T-helper 2 cell treated with Interferon-gamma antibody and Interleukin-4, amounts not matched to agents 100 ng/mL and 5 ng/mL, for 36 hours (primary cell): ENCODE measurements at regions not wholly inside any gene's neighbourhood (a gene's known extent, or its start where the extent isn't known, plus 50 kb on each side); places are given as distances from the start of the nearest gene placed in this dataset.

Experiments
- intact Hi-C: fragments of 100-400 bp; cut with micrococcal nuclease; formaldehyde crosslinking; loops from one replicate; pipeline ENCODE4 v1.15.1; 2023

GRCh38 chr17:77376795-77377709 is 236.3 kb downstream of the SEC14L1 start:
- intact Hi-C loops: loop anchor here (1.0 kb wide), 1 partner anchor 12 kb away; no protein-coding TSS in a partner anchor

GRCh38 chr17:77377710-77378235 is 237.0 kb downstream of the SEC14L1 start:
- intact Hi-C loops: no loop called here

DNA sequence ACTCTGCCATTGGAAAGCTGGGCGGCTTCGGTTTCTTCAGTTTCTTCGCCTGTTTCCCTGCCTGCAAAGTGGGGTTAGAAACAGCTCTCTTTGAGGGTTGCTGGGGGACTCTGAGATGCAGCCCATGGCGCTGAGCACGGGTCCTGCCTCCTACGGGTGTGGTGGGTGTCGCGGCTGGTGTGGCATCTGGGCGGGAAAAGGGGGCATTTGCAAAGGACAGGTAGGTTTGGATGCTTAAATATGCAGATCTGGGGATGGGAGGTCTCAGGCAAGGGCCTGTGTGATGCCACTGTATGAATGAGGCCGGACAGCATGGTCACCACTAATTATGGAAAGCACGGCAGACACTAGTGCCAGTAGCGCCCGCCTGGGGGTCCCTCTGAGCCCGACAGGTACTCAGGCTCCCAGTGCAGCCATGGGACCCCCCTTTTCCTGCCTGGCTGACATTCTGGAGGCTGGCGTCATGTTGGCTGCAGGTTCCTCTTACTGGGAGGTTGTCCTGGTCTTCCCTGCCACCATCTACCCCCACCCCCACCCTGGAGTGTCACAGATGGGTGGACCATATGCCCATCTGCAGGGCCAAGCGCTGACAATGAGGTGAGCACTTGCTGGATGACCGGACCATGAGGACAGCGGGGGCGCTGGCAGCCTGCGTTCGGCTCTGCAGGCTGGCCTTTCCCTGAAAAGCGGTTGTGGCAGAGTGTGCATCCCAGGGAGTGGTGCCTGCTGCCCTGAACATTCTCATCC is 237.7 kb downstream of the SEC14L1 start:
- intact Hi-C loops: no loop called here

DNA sequence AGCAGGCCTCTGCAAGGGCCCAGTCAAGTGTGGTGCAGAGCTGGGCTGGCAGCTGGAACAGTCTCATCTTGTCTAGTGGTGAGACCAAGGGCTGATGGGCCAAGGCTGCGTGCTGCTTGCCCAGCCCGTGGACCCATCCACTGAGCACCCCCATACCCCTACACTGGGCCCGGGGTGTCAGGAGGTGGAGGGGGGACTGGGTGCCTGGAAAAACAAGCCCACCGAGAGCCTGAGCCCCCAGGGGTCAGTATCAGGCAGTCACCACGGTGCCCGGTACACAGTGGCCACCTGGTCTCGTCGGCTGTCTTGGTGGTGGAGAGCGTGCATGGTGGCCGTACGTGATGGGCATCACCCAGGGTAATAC is 238.3 kb downstream of the SEC14L1 start:
- intact Hi-C loops: no loop called here

DNA sequence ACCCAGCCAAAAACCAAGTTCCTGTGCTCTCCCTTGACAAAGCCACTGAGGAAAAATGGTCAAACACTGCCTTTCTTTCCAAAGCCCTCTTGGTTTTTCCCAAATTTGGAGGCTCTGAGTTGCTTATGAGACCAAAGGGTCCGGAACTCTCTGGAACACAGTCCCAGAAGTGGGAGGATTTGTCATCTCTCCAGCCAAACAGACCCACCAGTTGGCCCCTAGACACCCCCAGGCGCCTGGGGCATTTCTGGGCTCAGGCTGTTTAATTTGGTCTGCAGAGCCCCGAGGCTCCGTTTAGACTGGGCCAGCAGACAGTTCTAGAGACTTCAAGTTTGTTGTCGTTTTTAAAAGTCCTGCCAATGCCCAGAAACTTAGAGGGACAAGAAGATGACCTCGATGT is 239.1 kb downstream of the SEC14L1 start:
- intact Hi-C loops: no loop called here

- intact Hi-C loops: no loop called here
Measured at GRCh38 chr17:77380395-77381184, 239.8 kb downstream of the SEC14L1 start.

- intact Hi-C loops: no loop called here
Measured at GRCh38 chr17:77381185-77381700, 240.5 kb downstream of the SEC14L1 start.

GRCh38 chr17:77381731-77382130 is 241.0 kb downstream of the SEC14L1 start:
- intact Hi-C loops: no loop called here

DNA sequence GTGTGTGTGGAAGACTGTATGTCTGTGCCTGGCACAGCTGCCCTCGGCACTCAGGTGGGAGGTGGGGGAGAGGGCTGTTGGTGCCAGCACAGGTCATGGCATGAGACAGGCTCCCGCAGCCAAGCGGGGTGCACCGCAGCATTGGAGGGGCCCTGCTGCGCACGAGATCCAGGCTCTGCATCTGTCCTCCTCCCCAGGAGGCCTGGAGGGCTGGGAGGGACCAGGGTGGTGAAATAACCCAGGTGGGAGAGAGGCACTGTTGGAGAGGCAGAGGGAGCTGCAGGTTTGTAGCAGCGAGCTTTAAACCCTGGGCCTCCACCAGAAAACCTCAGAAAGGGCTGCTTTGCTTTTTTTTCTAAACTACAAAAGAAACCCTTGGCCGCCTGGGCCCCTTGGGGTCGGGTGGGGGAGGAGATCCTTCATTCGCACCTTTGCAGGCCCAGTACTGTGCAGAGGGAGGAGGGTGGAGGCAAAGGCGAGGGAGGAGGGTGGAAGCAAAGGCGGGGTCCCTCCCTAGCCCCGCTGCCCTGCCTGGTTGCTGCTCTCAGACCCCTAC is 241.7 kb downstream of the SEC14L1 start:
- intact Hi-C loops: no loop called here

DNA sequence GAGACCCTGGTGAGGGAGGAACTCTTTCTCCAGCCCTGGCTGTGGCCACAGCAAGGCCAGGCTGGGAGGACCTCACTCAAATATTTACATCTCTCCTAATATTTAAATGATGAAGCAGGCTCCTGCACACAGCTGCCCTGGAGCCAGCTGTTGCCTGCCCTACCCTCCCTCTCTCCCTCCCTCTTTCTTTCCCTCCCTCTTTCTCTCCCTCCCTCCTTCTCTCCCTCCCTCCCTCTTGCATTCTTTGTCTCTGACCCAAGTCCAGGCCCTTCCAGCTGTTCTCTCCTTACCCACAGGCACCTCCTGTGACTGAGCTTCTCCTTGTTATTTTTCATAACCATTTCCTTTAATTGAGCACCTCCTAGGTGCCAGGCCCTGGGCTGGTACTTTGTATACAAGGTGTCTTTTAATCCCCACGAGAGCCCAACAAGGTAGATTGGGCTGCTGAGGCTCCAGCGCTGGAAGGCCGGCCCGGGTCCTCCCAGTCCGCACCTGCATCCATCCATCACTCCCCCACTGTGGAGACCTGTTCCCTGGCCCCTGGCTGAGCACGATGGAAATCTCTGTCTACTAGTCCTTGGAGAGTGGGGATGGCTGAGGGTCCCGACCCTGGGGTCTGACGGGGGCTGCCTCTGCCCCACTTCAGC is 242.3 kb downstream of the SEC14L1 start:
- intact Hi-C loops: no loop called here

DNA sequence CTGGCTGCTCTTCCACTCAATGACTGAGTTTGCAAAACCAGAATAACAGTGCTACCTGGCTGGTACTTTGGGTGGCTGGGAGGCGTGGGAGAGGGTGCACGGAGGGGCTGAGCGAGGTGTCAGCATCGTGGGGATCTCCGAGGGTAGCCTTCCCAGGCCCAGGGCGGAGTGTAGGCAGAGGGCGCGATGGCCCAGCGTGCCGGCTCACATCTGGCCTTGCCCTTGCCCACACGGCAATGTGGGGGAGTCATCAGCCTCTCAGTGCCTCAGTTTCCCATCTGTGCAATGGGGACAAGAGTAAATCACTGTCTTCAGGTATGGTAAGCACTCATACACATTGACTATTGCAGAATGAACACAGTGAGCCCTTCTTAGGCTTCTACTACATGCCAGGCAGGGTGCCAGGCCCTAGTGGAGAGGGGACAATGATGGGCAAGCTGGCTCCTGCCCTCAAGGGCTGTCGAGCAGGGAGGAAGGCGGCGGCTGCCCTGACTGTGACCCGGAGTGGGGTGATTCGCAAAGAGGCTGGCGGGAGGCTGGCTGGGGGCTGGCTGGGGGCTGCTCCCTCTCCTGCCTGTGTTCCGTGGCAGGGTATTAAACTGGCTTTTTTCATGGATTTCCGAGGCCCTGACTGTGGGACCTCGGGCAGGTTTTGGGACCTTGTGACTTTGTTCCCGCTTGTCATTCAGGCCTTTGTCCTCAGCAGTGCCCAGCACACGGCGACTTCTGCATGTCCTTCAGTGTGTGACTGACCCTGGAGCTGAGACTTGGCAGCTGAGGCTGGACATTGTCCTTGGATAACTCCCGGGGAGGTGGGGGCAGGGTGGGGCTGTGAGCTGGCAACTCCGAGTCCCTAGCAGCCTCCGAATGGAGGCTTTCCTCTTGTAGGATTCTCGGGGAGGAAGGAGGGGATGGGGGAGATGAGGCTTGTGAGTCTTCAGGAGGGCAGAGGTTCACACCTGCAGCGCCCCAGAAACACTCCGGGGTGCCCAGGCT is 243.1 kb downstream of the SEC14L1 start:
- intact Hi-C loops: no loop called here

DNA sequence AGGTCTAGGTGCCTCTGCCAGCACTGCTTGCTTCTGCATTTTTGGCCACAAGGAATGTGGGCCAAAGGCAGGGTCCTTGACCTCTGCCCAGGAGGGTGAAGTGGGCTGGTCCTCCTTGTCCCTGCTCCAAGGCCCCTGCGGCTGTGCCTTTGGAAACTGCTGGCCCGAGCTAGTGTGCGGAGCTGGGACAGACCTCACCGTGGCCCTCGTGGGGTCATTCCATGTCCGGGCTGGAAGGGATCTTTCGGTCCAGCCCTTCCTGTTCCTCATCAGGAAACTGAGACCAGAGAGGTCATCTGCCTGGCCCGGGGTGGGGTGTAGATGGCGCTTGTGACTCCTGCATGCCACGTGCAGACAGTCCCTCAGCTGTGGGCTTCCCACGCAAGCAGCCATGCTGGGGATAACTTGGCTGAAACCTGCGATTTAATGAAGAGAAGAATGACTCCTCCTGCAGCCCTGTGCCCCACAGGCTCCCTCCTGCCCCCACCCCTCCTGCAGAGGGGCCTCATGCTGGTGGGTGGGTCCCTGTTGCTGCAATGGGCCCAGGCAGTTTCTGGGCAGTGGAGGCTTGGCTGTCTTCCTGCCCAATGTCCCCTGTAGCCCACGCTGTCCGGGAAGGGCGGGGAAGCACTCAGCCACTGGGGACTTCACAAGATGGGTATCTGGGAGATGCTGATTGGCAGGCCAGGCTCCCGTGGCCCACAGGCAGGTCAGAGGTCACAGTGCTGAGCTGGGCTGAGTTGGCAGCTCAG is 245.2 kb downstream of the SEC14L1 start:
- intact Hi-C loops: no loop called here

GRCh38 chr17:77386502-77387192 is 245.9 kb downstream of the SEC14L1 start:
- intact Hi-C loops: no loop called here

GRCh38 chr17:77387891-77388290 is 247.1 kb downstream of the SEC14L1 start:
- intact Hi-C loops: loop anchor here (2.0 kb wide), 1 partner anchor 17 kb away; no protein-coding TSS in a partner anchor

DNA sequence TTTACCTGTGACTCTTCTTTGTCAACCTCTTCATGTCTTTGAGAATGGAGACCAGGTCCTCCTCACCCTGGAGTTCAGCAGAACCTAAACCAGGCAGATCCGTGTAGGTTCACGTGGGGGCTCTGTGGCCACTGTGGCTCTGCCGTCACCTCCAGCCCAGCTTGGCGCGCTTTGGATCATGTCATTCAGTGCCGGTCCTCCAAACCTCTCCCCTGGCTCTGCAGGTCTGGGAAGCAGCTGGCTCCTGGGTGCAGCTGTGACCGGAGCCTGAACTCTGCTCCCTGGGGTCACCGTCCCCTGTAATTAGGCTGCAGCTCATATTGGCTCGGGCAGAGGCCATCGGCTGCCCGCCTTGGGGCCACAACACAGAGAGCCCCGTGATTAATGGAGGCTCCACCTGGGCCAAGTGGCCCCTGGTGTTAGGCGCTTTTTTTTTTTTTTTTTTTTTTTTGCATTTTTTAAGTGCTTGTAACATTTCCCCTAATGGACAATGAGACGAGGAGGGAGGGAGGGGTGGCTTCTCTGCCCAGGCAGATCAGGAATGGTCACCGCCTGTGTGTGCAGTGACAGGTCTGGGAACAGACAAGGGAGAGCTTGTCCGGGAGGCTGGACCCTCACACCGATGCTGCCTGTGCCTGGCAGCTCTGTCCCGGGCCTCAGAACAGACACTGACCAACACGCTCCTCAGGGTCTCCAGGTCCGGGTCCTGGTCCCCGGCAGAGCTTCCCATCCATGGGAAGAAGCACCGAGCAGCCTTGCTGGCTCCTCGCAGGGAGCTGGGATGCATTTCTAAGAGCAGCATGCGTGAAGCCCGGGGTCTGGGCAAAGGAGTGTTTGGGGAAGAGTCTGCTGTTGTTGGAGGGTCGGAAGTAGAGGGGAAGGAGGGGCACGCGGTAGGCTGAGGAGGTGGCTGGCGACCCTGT is 247.9 kb downstream of the SEC14L1 start:
- intact Hi-C loops: loop anchor here (1.0 to 2.0 kb wide), 4 partner anchors 12 to 57 kb away; no protein-coding TSS in a partner anchor

GRCh38 chr17:77390870-77391269 is 250.1 kb downstream of the SEC14L1 start:
- intact Hi-C loops: no loop called here
